ENCODE measurements at regions not wholly inside any gene's neighbourhood (a gene's known extent, or its start where the extent isn't known, plus 50 kb on each side); places are given as distances from the start of the nearest gene placed in this dataset.

- no peak for TF ChIP-seq RFX5 (IDR thresholded peaks at IDR 0.05; ENCODE audit: low read length)
- TF ChIP-seq POLR2AphosphoS5 (IDR thresholded peaks at IDR 0.05; ENCODE audit: low read depth, low read length) = no peak
- no peak for TF ChIP-seq SMC3 (IDR thresholded peaks at IDR 0.05; ENCODE audit: low read depth, low read length)
- TF ChIP-seq CTCF (IDR thresholded peaks at IDR 0.05) = peak; percentile 13; the same call in 1 of the 2 replicates
- TF ChIP-seq NFIC (IDR thresholded peaks at IDR 0.05; ENCODE audit: borderline replicate concordance) = no peak
- no peak for TF ChIP-seq RAD21 (IDR thresholded peaks at IDR 0.05; ENCODE audit: low read length)
- TF ChIP-seq TAF1 (IDR thresholded peaks at IDR 0.05; ENCODE audit: borderline replicate concordance, low read depth, low read length) = no peak
- no peak for TF ChIP-seq MAX (IDR thresholded peaks at IDR 0.05; ENCODE audit: low read depth)
- TF ChIP-seq TEAD4 (IDR thresholded peaks at IDR 0.05; ENCODE audit: borderline replicate concordance, insufficient read depth) = no peak
- no peak for TF ChIP-seq USF2 (IDR thresholded peaks at IDR 0.05; ENCODE audit: borderline replicate concordance, low read depth, low read length)
Observed at GRCh38 chr11:96472085-96472484, 82.3 kb downstream of the JRKL start.

Measured in SK-N-SH (cell line).